Left hindlimb (tissue), 1 donor: ENCODE measurements at regions not wholly inside any gene's neighbourhood (a gene's known extent, or its start where the extent isn't known, plus 50 kb on each side); places are given as distances from the start of the nearest gene placed in this dataset.
"Not testable (repeated sequence)": the region's sequence is repeated elsewhere in the genome, so short reads cannot be mapped to it uniquely, and the experiment has no call there.

Experiments
- DNase-seq: peaks from one replicate; pipeline ENCODE4 v3.0.0-alpha.2; 2018

GRCh38 chr12:25883026-25883916 is 75.2 kb upstream of the RASSF8 start:
- no peak for DNase-seq

GRCh38 chr12:25884024-25884919 is 74.2 kb upstream of the RASSF8 start:
- no peak for DNase-seq

- no peak for DNase-seq
Observed at GRCh38 chr12:25884920-25885234, 73.6 kb upstream of the RASSF8 start.

GRCh38 chr12:25886396-25886795 is 72.1 kb upstream of the RASSF8 start:
- DNase-seq, result no peak

GRCh38 chr12:25887367-25887766 is 71.1 kb upstream of the RASSF8 start:
- no peak for DNase-seq

- no peak for DNase-seq
Observed at GRCh38 chr12:25889185-25889584, 69.3 kb upstream of the RASSF8 start.

GRCh38 chr12:25891095-25891494 is 67.4 kb upstream of the RASSF8 start:
- not testable (repeated sequence) for DNase-seq

- no peak for DNase-seq
Observed at GRCh38 chr12:25894759-25895158, 63.7 kb upstream of the RASSF8 start.

- no peak for DNase-seq
Observed at GRCh38 chr12:25896981-25897380, 61.5 kb upstream of the RASSF8 start.

- DNase-seq, result no peak
Observed at GRCh38 chr12:25903603-25904245, 54.8 kb upstream of the RASSF8 start.

GRCh38 chr12:25904442-25904841 is 54.0 kb upstream of the RASSF8 start:
- DNase-seq, result no peak

GRCh38 chr12:25906651-25907340 is 51.7 kb upstream of the RASSF8 start:
- no peak for DNase-seq
